ENCODE measurements at regions not wholly inside any gene's neighbourhood (a gene's known extent, or its start where the extent isn't known, plus 50 kb on each side); places are given as distances from the start of the nearest gene placed in this dataset.
A peak's percentile ranks its signal among the peaks of the same experiment; 100 is the strongest.

GRCh38 chr12:124507188-124508109, 60.0 kb downstream of the NCOR2 start:
- no peaks in the 10 kb centered on the region for H3K9me3 Mint-ChIP-seq
- H3K36me3 Mint-ChIP-seq (ENCODE audit: low read depth), result peaks cover 4% of the 10 kb centered on the region
- no peak overlapping the region for H3K4me3 Mint-ChIP-seq
- no peak overlapping the region for H3K27ac Mint-ChIP-seq
- intact Hi-C loops (cut with micrococcal nuclease), result loop anchor here (5.0 kb wide), 1 partner anchor 40 kb away; no protein-coding TSS in a partner anchor
- ATAC-seq (ENCODE audit: low read depth), result no peak
- no peak for TF ChIP-seq CTCF (IDR thresholded peaks at IDR 0.05)
- H3K4me1 Mint-ChIP-seq, result peaks cover 47% of the 10 kb centered on the region
- H3K27me3 Mint-ChIP-seq, result no peaks in the 10 kb centered on the region
- DNase-seq, result no peak
- ChIA-PET CTCF (no interaction called here), POLR2A (interaction anchor here (0.9 kb wide), 1 partner anchor 38 kb away, joined by 3 read pairs; no protein-coding TSS in a partner anchor)

- Mint-ChIP-seq H3K27ac (no peak overlapping the region), H3K4me3 (peak overlapping the region; percentile 8), H3K4me1 (peaks cover 51% of the 10 kb centered on the region)
These were observed 60.6 kb downstream of the NCOR2 start for GRCh38 chr12:124506832-124507153.

GRCh38 chr12:124506145-124506831, 61.1 kb downstream of the NCOR2 start:
- no peak overlapping the region for H3K27ac Mint-ChIP-seq

More at GRCh38 chr12:124506832-124507153, 60.6 kb downstream of the NCOR2 start:
- H3K36me3 Mint-ChIP-seq (ENCODE audit: low read depth), result peaks cover 6% of the 10 kb centered on the region
- no peak for TF ChIP-seq CTCF (IDR thresholded peaks at IDR 0.05)
- ATAC-seq (ENCODE audit: low read depth) (no peak), DNase-seq (no peak)
- intact Hi-C loops (cut with micrococcal nuclease), result loop anchor here (5.0 kb wide), 1 partner anchor 39 kb away; no protein-coding TSS in a partner anchor
- ChIA-PET CTCF (no interaction called here), POLR2A (no interaction called here)
- H3K27me3 Mint-ChIP-seq, result no peaks in the 10 kb centered on the region
- H3K9me3 Mint-ChIP-seq, result no peaks in the 10 kb centered on the region

GRCh38 chr12:124505001-124505818, 62.2 kb downstream of the NCOR2 start:
- Mint-ChIP-seq H3K27me3 (no peaks in the 10 kb centered on the region), H3K9me3 (no peaks in the 10 kb centered on the region), H3K4me3 (no peak overlapping the region), H3K4me1 (peaks cover 50% of the 10 kb centered on the region), H3K36me3 (ENCODE audit: low read depth) (peaks cover 6% of the 10 kb centered on the region), H3K27ac (no peak overlapping the region)
- ChIA-PET POLR2A (no interaction called here), CTCF (interaction anchor here (1.1 kb wide), 1 partner anchor 262 kb away, joined by 3 read pairs; no protein-coding TSS in a partner anchor)
- intact Hi-C loops (cut with micrococcal nuclease), result loop anchor here (5.0 kb wide), 1 partner anchor 38 kb away; no protein-coding TSS in a partner anchor
- ATAC-seq (ENCODE audit: low read depth) (no peak), DNase-seq (no peak)
- no peak for TF ChIP-seq CTCF (IDR thresholded peaks at IDR 0.05)

More at GRCh38 chr12:124506145-124506831, 61.1 kb downstream of the NCOR2 start:
- Mint-ChIP-seq H3K9me3 (no peaks in the 10 kb centered on the region), H3K36me3 (ENCODE audit: low read depth) (peaks cover 6% of the 10 kb centered on the region), H3K4me1 (peaks cover 55% of the 10 kb centered on the region), H3K4me3 (peak overlapping the region; percentile 8), H3K27me3 (no peaks in the 10 kb centered on the region)
- ChIA-PET POLR2A (no interaction called here), CTCF (no interaction called here)
- ATAC-seq (ENCODE audit: low read depth) (peak; percentile 43), DNase-seq (no peak)
- TF ChIP-seq CTCF (IDR thresholded peaks at IDR 0.05), result no peak
- intact Hi-C loops (cut with micrococcal nuclease), result loop anchor here (5.0 kb wide), 1 partner anchor 39 kb away; no protein-coding TSS in a partner anchor

All from activated B cell treated with CpG ODN at 0.5 μM for 24 hours (primary cell).